Chondrocyte (in vitro differentiated cells): ENCODE measurements at regions not wholly inside any gene's neighbourhood (a gene's known extent, or its start where the extent isn't known, plus 50 kb on each side); places are given as distances from the start of the nearest gene placed in this dataset.

Experiments used
- DNase-seq: peaks from one replicate; pipeline ENCODE4 v3.0.0; 2021; ENCODE audit warnings: mixed read lengths, low spot score
- H3K27ac Mint-ChIP-seq: one replicate; pipeline ENCODE4 v1.8.0; 2021; ENCODE audit warnings: mild to moderate bottlenecking, moderate library complexity, mixed read lengths; ENCODE audit not compliant: unreplicated experiment
- H3K27me3 Mint-ChIP-seq: 2 replicates; pipeline ENCODE4 v1.8.0; 2021; ENCODE audit warnings: low read depth, mixed read lengths
- H3K36me3 Mint-ChIP-seq: 2 replicates; pipeline ENCODE4 v1.8.0; 2021; ENCODE audit warnings: low read depth, mixed read lengths
- H3K4me1 Mint-ChIP-seq: 2 replicates; pipeline ENCODE4 v1.8.0; 2021; ENCODE audit warnings: low read depth, mild to moderate bottlenecking, mixed read lengths
- H3K4me3 Mint-ChIP-seq: one replicate; pipeline ENCODE4 v1.8.0; 2021; ENCODE audit warnings: mild to moderate bottlenecking, moderate library complexity, mixed read lengths; ENCODE audit not compliant: unreplicated experiment
- H3K9me3 Mint-ChIP-seq: 2 replicates; pipeline ENCODE4 v1.8.0; 2021; ENCODE audit warnings: low read depth, mixed read lengths
- CTCF ChIP-seq: fragments of 200-600 bp; sonication (generic); IDR thresholded peaks from 2 replicates; pipeline ENCODE4 v1.5.0; 2021; ENCODE audit warnings: antibody characterized with exemption, mild to moderate bottlenecking, moderate library complexity

- peaks cover 2% of the 10 kb centered on the region for H3K36me3 Mint-ChIP-seq
- no peak overlapping the region for H3K4me3 Mint-ChIP-seq
- peak; percentile 2 for DNase-seq
- peaks cover 67% of the 10 kb centered on the region for H3K9me3 Mint-ChIP-seq
- no peaks in the 10 kb centered on the region for H3K27me3 Mint-ChIP-seq
- H3K4me1 Mint-ChIP-seq = no peaks in the 10 kb centered on the region
- no peak overlapping the region for H3K27ac Mint-ChIP-seq
- TF ChIP-seq CTCF = no peak
These were observed 122.9 kb upstream of the ZNF716 start for GRCh38 chr7:57327081-57327480.

GRCh38 chr7:57328457-57328856 lies 121.5 kb upstream of the ZNF716 start:
- Mint-ChIP-seq H3K27me3 (no peaks in the 10 kb centered on the region), H3K27ac (no peak overlapping the region), H3K9me3 (peaks cover 65% of the 10 kb centered on the region), H3K36me3 (peaks cover 2% of the 10 kb centered on the region), H3K4me3 (no peak overlapping the region), H3K4me1 (no peaks in the 10 kb centered on the region)
- no peak for TF ChIP-seq CTCF
- DNase-seq = peak; percentile 83

DNA sequence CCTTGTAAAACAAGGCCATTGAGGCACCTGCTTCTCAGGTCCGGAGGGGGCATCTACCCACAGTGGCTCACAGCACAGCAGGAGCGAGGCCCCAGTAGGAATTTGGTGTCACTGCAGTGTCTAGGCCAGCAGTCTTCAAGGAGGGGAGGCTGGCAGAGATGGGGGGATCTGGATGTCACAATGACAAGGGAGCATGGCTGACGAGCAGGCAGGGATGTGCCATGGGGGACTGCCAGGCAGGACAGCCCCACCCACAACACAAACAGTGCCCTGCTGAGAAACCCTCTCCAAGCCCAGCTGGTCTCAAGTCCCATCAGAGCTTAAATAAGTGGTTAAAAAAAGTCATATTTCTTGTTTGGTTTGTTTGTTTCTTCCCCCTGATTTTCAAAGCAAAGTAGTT lies 121.0 kb upstream of the ZNF716 start:
- peak; percentile 38 for DNase-seq
- Mint-ChIP-seq H3K27ac (no peak overlapping the region), H3K4me1 (no peaks in the 10 kb centered on the region), H3K27me3 (no peaks in the 10 kb centered on the region), H3K9me3 (peaks cover 63% of the 10 kb centered on the region), H3K36me3 (peaks cover 2% of the 10 kb centered on the region), H3K4me3 (no peak overlapping the region)
- no peak for TF ChIP-seq CTCF

- no peak for TF ChIP-seq CTCF
- peaks cover 55% of the 10 kb centered on the region for H3K9me3 Mint-ChIP-seq
These were observed 110.6 kb upstream of the ZNF716 start for GRCh38 chr7:57339198-57339944.

GRCh38 chr7:57342954-57343353 lies 107.0 kb upstream of the ZNF716 start:
- H3K27me3 Mint-ChIP-seq = no peaks in the 10 kb centered on the region
- H3K4me3 Mint-ChIP-seq = no peak overlapping the region
- H3K27ac Mint-ChIP-seq = no peak overlapping the region
- no peak for TF ChIP-seq CTCF
- no peaks in the 10 kb centered on the region for H3K4me1 Mint-ChIP-seq
- peaks cover 61% of the 10 kb centered on the region for H3K9me3 Mint-ChIP-seq
- no peak for DNase-seq
- H3K36me3 Mint-ChIP-seq = peaks cover 3% of the 10 kb centered on the region

More at GRCh38 chr7:57339198-57339944, 110.6 kb upstream of the ZNF716 start:
- H3K4me3 Mint-ChIP-seq = no peak overlapping the region
- H3K36me3 Mint-ChIP-seq = no peaks in the 10 kb centered on the region
- no peaks in the 10 kb centered on the region for H3K27me3 Mint-ChIP-seq
- no peaks in the 10 kb centered on the region for H3K4me1 Mint-ChIP-seq
- H3K27ac Mint-ChIP-seq = no peak overlapping the region
- DNase-seq = no peak
